Renal cortical epithelial cell (primary cell): ENCODE measurements at regions not wholly inside any gene's neighbourhood (a gene's known extent, or its start where the extent isn't known, plus 50 kb on each side); places are given as distances from the start of the nearest gene placed in this dataset.
"Not testable (repeated sequence)": the region's sequence is repeated elsewhere in the genome, so short reads cannot be mapped to it uniquely, and the experiment has no call there.

Experiments used
- DNase-seq: peaks from one replicate; pipeline ENCODE4 v3.0.0-alpha.2; 2011; ENCODE audit warnings: low read depth

DNA sequence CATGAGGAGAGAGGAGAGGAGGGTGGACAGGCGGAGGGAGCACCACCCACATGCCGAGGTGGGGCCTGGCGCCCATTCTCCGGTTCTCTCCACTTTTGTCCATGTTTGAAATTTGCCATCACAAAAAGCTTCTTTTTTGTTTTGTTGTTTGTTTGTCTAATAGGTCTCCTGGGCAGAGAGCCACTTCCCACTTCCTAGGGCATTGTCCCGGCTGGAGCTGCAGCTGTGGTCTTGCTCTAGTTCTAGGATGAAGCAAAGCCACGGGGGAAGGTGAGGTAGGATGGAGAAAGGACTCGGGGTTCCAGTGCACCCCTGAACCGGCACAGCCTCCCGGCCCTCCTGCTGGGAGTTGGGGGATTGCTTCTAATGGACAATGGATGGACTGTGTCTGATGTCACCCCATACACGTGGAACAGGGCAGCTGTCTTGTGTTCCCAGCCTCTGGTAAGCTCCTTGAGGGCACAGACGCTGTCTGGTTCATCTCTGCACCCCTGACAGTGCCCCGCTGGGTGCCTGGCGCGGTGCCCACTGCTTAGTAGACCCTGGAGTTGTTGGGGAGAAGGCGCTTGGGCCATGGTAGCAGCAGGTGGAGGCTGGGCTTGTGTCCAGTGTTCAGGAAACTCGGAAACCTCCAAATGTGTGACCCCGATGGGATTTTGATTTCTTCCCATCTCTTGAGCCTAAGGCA is 278.4 kb downstream of the NDUFA10 start:
- no peak for DNase-seq

DNA sequence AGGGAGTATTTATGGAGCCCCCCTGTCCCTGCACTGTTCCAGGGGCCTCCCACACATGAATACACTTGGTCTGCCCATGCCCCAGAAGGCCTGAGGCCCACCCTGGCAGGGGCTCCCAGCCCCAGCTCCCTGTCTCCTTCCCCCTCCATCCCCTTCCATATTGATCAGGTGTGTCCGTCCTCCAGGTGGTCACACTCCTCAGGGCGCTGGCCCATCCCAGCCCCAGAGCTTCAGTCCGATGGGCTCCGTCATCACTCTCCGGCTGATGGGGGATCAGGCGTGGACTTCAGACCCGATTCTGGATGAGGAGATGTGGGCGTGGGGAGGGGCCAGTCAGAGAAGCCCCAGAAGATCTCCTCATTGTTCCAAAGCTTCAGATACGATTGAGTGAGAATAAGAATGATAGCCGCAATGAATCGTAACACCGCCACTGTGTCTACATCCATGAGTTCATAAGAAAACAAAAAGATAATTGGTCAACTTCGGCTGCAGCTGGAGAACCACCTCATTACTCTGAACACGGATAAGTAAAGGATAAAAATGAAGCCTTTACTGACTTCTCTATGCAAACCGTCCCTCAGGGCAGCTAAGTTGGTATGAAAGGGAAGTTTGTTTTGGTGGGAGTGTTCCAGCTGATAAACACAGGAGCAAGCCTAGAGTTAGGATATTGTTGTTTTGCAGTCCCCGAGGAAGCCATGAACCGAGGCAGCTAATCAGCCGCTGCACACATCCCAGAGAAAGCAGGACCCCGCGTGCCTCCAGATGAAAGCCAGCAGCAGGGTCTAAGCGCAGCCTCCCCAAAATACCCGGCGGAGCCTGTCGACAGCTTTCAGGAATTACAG is 279.5 kb downstream of the NDUFA10 start:
- DNase-seq, result no peak

DNA sequence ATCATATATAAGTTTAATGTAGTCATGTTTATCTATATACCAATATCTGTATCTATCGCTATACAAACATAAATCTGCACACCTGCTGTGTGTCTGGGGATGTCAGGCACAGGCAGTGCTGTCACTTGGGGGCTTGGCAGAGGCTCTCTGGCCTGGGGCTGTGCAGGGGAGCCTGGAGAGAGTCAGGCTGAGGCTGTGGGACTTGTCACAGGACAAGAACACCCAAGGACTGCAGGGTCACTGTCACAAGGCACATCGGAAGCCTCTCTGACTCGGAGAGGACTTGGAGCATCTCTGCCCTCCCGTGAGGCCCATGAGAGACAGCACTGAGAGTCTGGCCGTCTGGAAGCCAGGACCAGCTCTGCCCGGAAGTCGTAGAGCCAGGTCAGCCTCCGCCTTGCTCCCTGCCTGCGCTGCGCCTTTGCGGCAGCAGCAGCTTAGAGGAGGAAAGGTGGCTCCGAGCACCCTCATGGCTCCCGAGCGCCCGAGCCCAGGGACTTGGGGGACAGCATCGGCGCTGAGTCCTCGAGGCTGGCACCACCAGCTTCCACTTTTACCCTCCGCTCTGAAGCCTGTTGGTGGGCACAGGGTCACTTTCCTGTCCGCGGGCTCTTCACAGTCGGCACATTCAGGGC is 280.3 kb downstream of the NDUFA10 start:
- DNase-seq, result no peak

DNA sequence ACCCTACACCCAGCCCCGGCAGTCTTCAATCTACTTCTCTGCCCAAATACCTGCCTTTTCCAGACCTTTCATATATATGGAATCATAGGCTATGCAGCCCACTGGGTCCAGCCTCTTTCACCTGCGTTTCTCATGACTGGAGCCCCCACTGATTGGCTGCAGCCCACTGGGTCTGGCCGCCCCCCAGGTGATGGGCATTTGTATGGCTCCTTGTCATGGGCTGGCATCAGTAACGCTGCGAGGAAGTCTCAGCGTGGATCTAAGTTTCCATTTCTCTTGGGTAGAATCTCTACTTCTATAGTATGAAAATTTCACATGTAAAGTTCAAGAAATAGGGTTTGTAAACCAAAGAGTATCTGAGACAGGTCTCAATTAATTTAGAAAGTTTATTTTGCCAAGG is 281.9 kb downstream of the NDUFA10 start:
- DNase-seq, result no peak

DNA sequence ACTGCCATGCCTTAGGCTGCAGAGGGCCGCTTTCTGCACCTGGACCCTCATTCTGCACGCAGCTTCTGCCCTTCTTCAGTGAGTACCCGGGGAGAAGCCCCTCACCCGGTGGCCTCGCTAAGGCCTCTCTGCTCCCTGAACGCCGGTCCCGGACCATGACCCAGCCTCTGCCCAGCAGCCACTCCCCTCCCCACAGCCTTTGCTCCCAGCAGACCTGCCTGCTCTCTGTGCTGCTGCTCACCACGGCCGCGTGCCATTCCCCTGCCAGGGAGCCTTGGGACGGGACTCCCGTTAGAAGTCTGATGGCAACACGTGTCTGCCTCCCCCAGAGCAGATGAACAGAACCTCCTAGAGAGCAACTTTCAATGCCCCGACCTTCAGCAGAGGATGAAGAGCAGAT is 282.8 kb downstream of the NDUFA10 start:
- DNase-seq, result no peak

DNA sequence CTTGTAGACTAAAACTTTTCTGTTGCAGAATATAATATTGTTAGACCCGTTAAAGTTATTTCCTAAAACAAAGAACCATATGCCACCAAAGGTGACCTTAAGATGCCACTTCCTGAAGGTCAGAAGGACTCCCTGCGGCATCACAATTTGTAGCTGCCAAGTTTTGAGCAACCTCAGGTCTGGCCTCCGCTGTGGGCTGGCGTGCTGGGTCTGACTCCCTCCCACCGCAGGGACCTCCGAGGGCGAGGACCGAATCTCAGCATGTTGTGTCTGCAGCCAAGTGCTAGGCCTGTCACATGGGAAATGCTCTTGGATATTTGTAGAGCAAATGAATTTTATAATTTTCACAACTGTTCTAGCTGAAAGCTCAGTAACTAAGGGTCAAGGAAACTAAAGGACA is 285.9 kb downstream of the NDUFA10 start:
- DNase-seq, result no peak

DNA sequence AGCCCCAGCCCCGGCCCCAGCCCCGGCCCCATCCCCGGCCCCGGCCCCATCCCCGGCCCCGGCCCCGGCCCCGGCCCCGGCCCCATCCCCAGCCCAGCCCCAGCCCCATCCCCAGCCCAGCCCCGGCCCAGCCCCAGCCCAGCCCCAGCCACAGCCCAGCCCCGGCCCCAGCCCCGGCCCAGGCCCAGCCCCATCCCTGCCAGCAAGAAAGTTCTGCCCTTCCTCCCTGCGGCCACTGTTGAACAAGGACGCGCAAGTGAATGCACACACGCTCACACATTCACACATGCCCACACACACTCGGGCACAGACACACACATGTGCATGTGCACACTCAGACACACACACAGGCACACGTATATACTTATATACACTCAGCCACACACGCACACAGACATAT is 287.0 kb downstream of the NDUFA10 start:
- DNase-seq, result no peak

DNA sequence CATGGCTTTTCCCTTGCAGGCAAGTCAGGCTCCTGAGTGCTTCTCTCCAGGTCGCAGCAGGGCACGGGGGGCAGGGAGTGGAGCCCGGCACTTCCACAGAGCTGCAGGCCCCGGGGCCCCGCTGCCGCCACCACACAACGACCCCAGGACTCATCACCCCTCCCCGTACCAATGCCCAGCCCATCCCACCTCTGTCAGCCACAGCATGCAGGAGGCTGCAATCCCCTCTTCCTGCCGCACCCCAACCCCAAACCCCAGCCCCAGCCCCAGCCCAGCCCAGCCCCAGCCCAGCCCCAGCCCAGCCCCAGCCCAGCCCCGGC is 288.0 kb downstream of the NDUFA10 start:
- DNase-seq, result no peak

DNA sequence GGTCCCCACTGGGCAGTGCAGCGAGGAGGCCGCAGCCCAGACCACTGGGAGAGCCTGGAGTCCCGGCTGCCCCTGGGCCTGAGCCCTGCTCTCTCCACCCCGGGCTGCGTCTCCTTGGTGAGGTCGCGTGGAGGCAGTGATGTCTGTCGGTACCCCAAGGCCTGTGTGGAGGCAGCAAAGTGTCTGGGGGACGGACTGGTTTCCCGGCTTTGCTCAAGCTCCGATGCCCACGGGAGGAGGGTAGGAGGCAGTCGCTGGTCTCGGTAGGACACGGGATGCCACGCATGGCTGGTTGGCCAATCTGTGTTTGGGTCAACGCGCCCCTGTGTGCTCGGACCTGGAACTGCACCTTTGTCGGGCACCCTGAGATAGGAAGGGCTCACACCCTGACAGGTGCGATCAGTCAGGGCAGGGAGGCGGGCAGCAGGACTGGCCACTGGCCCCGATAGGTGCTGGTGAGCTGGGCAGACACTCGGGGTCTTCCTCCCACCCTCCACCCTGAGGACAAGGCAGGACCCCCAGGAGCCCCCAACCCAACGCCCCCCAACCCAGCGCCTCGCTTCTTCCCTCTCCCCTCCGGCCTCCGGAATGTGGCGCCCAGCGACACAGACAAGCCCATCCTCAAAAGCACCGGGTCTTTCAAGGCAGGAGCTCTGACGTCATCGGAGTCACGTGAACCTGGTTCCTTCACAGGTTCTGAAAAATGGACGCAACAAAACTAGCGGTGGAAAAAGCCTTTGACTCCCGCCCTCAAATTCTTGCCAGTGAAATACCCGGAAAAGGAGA is 288.6 kb downstream of the NDUFA10 start:
- no peak for DNase-seq

DNA sequence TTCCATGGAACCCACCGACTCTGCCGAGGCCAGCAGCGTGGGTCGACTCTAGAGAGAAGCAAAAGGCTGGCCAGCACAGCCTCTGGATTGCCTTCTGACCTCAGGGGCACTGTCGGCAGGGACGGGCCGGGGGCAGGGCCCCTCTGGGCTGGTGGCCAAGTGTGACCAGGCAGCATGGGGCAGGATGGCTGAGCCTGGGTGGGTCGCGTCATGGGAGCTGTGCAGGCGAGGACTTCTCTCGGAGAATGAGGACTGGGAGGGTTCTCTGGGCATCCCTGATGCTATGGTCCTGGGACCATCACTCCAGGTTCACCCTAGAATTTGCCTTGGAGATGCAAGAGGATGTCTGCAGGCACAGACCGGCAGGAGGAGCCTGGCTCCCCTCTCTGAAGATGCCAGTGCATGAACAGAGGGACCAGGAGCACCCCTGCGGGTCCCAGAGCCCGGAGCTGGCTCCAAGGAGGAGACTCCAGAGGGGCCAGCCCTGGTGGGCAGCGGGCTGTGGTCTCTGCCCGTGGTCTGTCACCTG is 289.2 kb downstream of the NDUFA10 start:
- no peak for DNase-seq

DNA sequence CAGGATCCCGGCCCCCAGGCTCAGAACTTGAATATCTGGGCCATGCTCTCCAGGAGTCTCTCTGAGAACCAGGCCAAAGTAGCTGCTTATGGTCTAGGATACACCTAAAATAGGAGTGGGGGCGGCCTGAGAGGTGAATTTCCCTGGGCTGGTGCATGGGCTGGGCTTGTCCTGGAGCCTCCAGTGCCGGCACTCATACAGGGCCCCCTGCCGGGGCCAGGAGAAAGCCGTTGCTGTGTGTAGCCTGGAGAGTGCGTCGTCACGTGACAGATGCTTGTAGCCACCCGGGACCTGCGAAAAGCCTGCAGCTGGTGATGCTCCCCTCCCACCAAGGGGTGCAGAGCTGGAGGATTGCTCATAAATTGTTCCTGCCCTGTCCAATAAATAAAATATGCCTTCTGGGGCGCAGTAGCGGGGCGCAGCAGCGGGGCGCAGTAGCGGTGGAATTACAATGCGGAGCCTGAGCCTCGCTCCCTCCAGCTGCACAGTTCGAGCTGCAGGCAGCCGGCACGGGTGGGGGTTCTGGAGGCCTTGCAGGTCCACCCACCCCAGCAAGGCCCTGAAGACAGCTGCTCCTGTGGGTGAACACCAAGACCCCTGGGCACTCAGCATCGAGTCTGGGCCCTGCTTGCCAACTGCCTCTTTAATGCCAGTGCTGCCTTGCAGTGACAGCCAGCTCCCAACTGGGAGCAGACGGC is 289.9 kb downstream of the NDUFA10 start:
- no peak for DNase-seq

DNA sequence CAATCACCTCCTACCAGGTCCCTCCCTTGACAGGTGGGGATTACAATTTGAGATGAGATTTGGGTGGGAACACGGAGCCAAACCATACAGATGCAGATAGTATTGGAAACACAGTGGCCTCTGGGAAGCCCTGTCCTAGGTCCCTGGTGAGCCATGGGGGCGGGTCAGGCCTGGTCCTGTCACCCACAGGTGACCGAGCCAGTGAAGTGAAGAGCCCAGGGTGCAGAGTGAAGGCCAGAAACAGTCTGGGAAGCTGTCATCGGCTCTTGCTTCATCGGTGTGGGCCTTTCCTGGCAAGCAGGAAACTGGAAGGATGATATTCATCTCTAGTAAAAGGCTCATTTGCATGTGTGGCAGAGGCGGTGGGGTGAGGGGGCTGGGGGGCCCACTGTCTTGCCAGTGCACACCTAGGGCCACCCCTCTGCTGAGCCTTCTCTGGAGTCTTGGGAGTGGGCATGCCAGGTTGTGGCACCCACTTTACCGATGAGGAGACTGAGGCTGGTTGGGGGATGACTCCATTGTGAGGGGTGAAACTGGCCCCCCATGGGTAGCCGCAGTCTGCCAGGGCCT is 290.6 kb downstream of the NDUFA10 start:
- DNase-seq, result no peak

DNA sequence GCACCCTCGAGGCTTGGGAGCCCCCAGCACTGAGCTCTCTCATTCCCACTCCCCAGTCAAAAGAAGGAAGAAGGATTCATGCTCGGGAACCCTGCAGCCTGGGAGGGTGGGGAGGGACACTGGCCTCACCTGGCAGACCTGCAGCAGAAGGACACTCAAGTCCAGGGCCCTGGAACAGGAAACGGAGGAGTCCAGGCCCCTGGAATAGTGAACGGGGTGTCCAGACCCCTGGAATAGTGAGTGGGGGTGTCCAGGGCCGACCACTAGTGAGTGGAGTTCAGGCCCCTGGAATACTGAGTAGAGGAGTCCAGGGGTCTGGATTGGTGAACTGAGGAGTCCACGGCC is 292.5 kb downstream of the NDUFA10 start:
- DNase-seq, result no peak

DNA sequence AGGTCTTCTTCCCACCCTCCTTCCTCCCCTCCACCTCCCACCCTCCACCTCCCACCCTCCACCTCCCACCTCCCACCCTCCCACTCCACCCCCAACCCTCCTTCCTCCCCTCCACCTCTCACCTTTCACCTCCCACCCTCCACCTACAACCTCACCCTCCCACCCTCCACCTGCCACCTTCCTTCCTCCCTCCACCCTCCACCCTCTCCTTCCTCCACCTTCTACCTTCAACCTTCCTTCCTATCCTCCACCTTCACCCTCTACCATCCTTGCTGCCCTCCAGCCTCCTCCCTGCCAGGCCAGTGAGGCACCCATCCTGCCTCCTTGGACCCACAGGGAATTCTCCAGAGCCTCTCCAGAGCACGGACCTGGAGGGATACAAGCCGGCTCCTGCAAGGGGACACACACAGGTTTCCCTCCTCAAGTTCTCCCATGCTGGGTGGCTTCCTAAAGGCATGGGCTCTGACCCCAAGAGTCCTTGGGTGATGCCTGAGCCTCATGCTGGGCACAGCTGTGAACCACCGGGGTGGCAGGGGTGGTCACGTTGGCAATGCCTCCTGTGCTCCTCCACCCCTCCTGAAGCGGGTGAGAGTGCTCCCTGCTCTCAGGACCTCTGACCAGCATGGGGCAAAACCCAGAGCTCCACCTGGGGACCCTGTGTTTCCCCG is 293.0 kb downstream of the NDUFA10 start:
- no peak for DNase-seq

DNA sequence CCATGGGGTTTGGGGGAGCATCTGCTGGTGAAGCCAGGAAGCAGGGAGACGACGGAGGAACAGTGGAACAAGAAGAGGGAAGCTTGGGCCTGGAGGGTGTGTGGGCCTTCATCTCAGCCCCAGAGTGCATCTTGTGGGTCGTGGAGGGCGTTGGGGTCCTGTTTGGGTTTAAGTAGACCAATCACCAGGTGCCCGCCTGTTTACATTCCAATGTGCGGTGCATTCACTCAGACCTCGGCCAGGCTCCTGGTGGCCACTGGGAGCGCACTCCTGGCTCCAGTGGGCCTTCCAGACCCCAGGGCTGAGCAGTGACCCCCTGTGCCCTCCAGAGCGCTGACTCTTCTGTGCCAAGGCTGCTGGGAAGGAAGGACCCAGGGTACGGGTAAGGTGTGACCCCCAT is 293.7 kb downstream of the NDUFA10 start:
- no peak for DNase-seq

DNA sequence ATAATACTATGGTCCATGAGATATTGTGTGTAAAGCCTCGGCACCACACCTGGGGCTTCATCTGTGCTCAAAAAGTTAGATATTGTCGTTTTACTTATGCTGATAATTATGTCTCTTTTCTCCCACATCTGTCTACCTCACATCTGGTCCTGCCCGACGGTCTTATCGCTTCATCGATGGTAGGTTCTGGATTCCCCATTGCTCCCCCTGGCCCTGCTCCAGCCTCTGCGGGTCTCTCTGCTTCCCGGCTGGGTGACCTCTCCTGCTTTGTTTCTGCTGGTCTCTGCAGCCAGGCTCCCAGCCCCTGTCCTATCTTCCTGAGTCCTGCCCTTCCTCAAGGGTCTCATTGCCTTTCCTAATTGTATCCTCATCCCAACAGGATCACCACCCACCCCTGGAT is 294.2 kb downstream of the NDUFA10 start:
- DNase-seq, result no peak

DNA sequence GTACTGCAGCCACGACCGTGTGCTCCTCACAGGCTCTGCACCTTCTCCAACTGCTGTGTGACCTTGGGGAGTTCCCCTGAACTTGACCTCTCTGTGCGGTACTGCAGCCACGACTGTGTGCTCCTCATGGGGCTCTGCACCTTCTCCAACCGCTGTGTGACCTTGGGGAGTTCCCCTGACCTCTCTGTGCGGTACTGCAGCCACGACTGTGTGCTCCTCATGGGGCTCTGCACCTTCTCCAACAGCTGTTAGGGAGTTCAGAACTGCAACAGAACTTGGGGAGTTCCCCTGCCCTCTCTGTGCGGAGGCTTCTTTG is 294.6 kb downstream of the NDUFA10 start:
- DNase-seq, result not testable (repeated sequence)

DNA sequence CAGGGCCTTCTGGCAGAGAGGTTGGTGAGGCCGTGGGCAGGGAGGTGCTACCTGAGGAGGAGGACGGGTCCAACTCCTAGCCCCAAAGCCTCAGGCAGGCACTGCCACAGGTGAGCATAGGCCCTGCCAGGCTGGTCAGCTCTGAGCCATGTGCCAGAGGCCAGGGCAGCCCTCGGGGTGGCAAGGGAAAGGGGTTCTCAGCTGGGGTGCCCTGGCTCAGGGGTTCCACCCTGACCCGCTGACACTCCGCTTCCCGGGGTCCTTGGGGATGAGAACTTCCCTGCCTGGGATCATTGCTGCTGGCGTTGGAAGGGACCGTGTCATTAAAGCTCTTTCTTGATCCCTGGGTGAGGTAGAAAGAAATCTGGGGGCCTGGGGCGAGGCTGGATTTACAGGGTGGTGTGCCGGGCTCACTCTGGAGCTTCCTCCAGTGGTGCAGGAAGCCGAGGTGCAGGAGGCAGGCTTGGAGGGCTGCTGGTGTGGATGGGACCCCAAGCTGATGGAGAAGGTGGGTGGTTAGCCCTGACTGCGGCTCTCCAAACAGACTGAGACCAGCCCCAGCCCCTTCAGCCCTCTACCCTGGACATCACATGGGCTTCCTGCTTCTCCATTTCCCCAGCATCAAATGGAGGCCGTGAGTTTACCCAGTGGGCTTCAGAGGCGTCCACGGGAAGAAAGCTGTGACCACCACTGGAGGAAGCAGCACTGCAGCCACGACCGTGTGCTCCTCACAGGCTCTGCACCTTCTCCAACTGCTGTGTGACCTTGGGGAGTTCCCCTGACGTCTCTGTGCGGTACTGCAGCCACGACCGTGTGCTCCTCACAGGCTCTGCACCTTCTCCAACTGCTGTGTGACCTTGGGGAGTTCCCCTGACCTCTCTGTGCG is 295.2 kb downstream of the NDUFA10 start:
- no peak for DNase-seq

DNA sequence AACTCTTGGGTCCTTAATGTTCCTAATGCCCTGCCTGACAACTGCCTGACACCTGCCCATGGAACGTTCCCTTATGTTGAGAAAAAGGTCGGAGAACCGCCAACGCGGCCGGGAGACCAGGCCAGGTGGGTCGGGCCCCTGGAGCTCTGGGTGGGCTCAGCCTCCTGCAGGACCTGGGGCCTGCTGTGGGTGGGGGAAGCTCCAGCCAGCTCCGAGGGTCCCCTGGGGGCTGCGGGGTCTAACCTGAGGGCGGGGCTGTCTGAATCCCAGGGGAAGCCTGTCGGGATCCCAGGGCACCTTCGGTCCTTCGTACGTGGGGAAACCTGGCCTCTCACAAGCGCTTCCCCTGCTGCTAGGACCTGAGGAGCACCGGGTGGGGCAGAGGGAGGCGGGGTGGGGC is 296.0 kb downstream of the NDUFA10 start:
- no peak for DNase-seq

DNA sequence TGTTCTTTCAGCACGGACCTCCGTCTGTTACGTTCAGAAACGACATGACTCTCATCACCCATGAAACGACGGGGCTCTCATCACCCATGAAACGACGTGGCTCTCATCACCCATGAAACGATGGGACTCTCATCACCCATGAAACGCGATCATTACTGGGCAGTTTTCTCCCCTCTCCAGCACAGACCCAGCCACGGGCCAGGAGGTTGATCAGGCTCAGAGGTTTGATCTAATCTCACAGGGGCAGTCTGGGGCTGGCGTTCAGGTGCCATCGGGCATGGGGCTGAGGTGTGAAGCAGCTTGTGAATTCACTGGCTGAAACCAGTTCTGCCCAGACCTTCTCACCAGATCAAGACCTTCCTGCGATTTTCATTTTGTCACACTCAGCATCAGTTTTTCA is 296.4 kb downstream of the NDUFA10 start:
- no peak for DNase-seq
